ENCODE measurements at regions not wholly inside any gene's neighbourhood (a gene's known extent, or its start where the extent isn't known, plus 50 kb on each side); places are given as distances from the start of the nearest gene placed in this dataset.

GRCh38 chr2:120919771-120920453 lies 184.2 kb downstream of the GLI2 start:
- TF ChIP-seq GATA3 (IDR thresholded peaks at IDR 0.05; ENCODE audit: low read depth, low read length) = no peak
- TF ChIP-seq GATA2 (IDR thresholded peaks at IDR 0.05; ENCODE audit: low read depth, low read length) = no peak

All from SH-SY5Y (cell line).